Kidney (tissue), 13 donors: ENCODE measurements at regions not wholly inside any gene's neighbourhood (a gene's known extent, or its start where the extent isn't known, plus 50 kb on each side); places are given as distances from the start of the nearest gene placed in this dataset.
"Not testable (repeated sequence)": the region's sequence is repeated elsewhere in the genome, so short reads cannot be mapped to it uniquely, and the experiment has no call there.

Experiments used
- DNase-seq, 5 donors: peaks; one replicate each; pipeline ENCODE4 v3.0.0-alpha.2; 2013 to 2020
- FAIRE-seq: peaks from 2 replicates; lab custom pipeline; 2012; peaks lifted over from hg19 to GRCh38; lab: Jason Lieb, UNC
- H3K27ac ChIP-seq, 2 donors: one replicate each; pipeline ENCODE4 v1.7.0; 2013; ENCODE audit warnings: low read depth in 2 of 2, low read length in 2 of 2, inconsistent platforms in 1 of 2
- H3K27me3 ChIP-seq: one replicate; pipeline ENCODE4 v1.7.1; 2013; ENCODE audit warnings: low read length, inconsistent platforms; ENCODE audit not compliant: control insufficient read depth, insufficient read depth
- H3K36me3 ChIP-seq, 3 donors: one replicate each; pipeline versions ENCODE4 v1.7.0 to v1.7.1; 2013; ENCODE audit warnings: low read length in 3 of 3, control low read depth in 1 of 3, inconsistent platforms in 1 of 3; ENCODE audit not compliant: insufficient read depth in 3 of 3, control insufficient read depth in 2 of 3
- H3K4me1 ChIP-seq, 3 donors: one replicate each; pipeline versions ENCODE4 v1.7.0 to v1.7.1; 2013; ENCODE audit warnings: low read length in 3 of 3, inconsistent platforms in 1 of 3, low read depth in 1 of 3; ENCODE audit not compliant: control insufficient read depth in 2 of 3, insufficient read depth in 2 of 3
- H3K4me3 ChIP-seq, 3 donors: one replicate each; pipeline versions ENCODE4 v1.7.0 to v1.8.1; 2013; ENCODE audit warnings: low read length in 3 of 3, control low read depth in 1 of 3, inconsistent platforms in 1 of 3
- H3K9ac ChIP-seq, 3 donors: one replicate each; pipeline versions ENCODE4 v1.7.0 to v1.7.1; 2013; ENCODE audit warnings: low read length in 3 of 3, control low read depth in 1 of 3, inconsistent platforms in 1 of 3
- H3K9me3 ChIP-seq, 3 donors: one replicate each; pipeline versions ENCODE4 v1.7.0 to v1.7.1; 2013; ENCODE audit warnings: low read length in 3 of 3, control low read depth in 1 of 3, inconsistent platforms in 1 of 3; ENCODE audit not compliant: control insufficient read depth in 2 of 3, insufficient read depth in 1 of 3
- CTCF ChIP-seq: IDR thresholded peaks from 3 replicates; pipeline ENCODE4 v1.5.1; 2012; ENCODE audit warnings: mild to moderate bottlenecking, moderate library complexity, borderline replicate concordance; ENCODE audit not compliant: insufficient read depth; ENCODE audit errors: extremely low read depth
- intact Hi-C: fragments of 100-400 bp; cut with DNase I; formaldehyde crosslinking; loops from one replicate; pipeline ENCODE4 v1.11.1; 2022
- donor health status: control.
- donor health status: control.
- donor health status: control.
- donor health status: control.
- donor health status: control.
- donor health status: DM: yes; HTN: yes; CAD: no.
- donor health status: Normal renal cell carcinoma (clear cell type).

- Histone ChIP-seq H3K27ac (no peak overlapping the region), H3K27me3 (no peaks in the 10 kb centered on the region), H3K9ac (no peak overlapping the region), H3K9me3 (no peaks in the 10 kb centered on the region), H3K4me3 (no peak overlapping the region), H3K4me1 (no peaks in the 10 kb centered on the region), H3K36me3 (no peaks in the 10 kb centered on the region)
- DNase-seq (no peak), FAIRE-seq (no peak)
- intact Hi-C loops, result no loop called here
- TF ChIP-seq CTCF, result no peak
These were observed 147.9 kb upstream of the PKP2 start for GRCh38 chr12:33044447-33044846.

GRCh38 chr12:33041562-33041961 is 145.0 kb upstream of the PKP2 start:
- Histone ChIP-seq H3K9ac (no peak overlapping the region), H3K27ac (no peak overlapping the region), H3K4me1 (no peaks in the 10 kb centered on the region), H3K36me3 (no peaks in the 10 kb centered on the region), H3K27me3 (no peaks in the 10 kb centered on the region), H3K9me3 (no peaks in the 10 kb centered on the region), H3K4me3 (no peak overlapping the region)
- DNase-seq, result no peak
- TF ChIP-seq CTCF, result no peak
- no peak for FAIRE-seq
- intact Hi-C loops, result no loop called here

GRCh38 chr12:33033999-33034398 is 137.4 kb upstream of the PKP2 start:
- DNase-seq, intact Hi-C loops, H3K9ac ChIP-seq, H3K36me3 ChIP-seq, FAIRE-seq, H3K4me3 ChIP-seq, H3K27me3 ChIP-seq, H3K9me3 ChIP-seq, H3K27ac ChIP-seq, H3K4me1 ChIP-seq: not testable (repeated sequence)

- intact Hi-C loops, result no loop called here
- Histone ChIP-seq H3K9me3 (no peaks in the 10 kb centered on the region), H3K27me3 (no peaks in the 10 kb centered on the region), H3K4me1 (no peaks in the 10 kb centered on the region), H3K9ac (no peak overlapping the region), H3K27ac (no peak overlapping the region), H3K4me3 (no peak overlapping the region), H3K36me3 (no peaks in the 10 kb centered on the region)
- no peak for TF ChIP-seq CTCF
- FAIRE-seq (no peak), DNase-seq (no peak)
These were observed 130.2 kb upstream of the PKP2 start for GRCh38 chr12:33026791-33027190.

GRCh38 chr12:33022724-33023123 is 126.1 kb upstream of the PKP2 start:
- H3K9ac ChIP-seq, DNase-seq, H3K27me3 ChIP-seq, H3K27ac ChIP-seq, H3K4me1 ChIP-seq, FAIRE-seq, intact Hi-C loops, H3K36me3 ChIP-seq, H3K4me3 ChIP-seq, H3K9me3 ChIP-seq: not testable (repeated sequence)

GRCh38 chr12:33017029-33017428 is 120.5 kb upstream of the PKP2 start:
- FAIRE-seq, H3K4me1 ChIP-seq, DNase-seq, H3K27ac ChIP-seq, H3K4me3 ChIP-seq, H3K9ac ChIP-seq, intact Hi-C loops, H3K36me3 ChIP-seq, H3K27me3 ChIP-seq: not testable (repeated sequence)
- H3K9me3 ChIP-seq, result peaks cover 0 to 16% (median 0%) of the 10 kb centered on the region in 3 donors
